HG03469 (cell line): ENCODE measurements at regions not wholly inside any gene's neighbourhood (a gene's known extent, or its start where the extent isn't known, plus 50 kb on each side); places are given as distances from the start of the nearest gene placed in this dataset.
"Not testable (repeated sequence)": the region's sequence is repeated elsewhere in the genome, so short reads cannot be mapped to it uniquely, and the experiment has no call there.

Experiments used
- ATAC-seq: cut with Tn5 transposase; IDR thresholded peaks from one replicate; pipeline ENCODE4 v1.9.1; 2021; ENCODE audit warnings: mild to moderate bottlenecking, moderate library complexity, moderate number of reproducible peaks; ENCODE audit not compliant: unreplicated experiment

DNA sequence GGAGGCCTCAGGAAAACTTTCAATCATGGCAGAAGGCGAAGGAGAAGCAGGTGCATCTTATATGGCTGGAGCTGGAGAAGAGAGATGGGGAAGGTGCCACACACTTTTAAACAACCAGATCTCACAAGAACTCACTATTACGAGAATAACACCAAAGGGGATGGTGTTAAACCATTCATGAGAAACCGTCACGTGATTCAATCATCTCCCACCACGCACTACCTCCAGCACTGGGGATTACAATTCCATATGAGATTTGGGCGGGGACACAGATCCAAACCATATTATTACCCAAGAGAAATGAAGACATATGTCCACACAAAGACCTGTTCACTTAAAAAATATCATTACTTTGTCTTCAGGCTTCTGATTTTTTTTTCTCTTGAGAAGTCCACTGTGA lies 518.5 kb downstream of the DCDC2C start:
- no peak for ATAC-seq

- not testable (repeated sequence) for ATAC-seq
These were observed 541.0 kb downstream of the DCDC2C start for GRCh38 chr2:4244422-4244821.

DNA sequence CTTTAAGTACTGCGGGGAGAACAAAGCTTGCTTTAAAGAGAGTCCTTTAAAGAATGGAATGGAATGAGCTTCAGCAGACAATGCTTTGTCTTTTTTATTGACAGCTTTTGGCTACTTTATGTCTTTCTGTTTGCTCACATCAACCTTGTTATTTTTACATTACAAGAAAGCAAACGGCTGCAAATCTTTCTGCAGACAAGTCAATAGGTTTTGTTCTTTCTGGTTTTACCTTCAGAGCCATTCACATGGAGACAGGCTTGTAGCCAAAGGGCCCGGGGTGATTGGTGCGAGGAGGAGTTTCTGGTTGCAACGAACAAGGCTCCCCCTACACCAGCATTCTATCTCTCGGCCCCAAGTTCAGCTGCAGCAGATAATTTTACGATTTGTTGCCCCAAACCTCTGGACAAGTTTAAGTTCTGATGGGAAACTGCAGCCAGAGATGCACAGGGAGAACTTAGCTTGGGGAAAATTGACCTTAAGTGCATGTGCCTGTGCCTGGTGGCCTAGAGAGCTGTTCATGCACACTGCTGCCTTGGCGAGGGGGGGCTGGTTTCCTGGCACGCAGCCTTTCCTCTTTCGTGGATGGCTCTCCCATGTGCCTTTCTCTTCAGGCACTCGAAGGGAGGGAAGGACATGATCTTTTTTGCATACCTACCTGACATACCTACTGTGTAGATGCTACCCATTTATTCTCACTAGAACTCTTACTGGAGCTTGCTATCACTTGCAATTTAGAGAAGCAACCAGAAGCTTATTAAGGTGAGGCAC lies 543.2 kb downstream of the DCDC2C start:
- no peak for ATAC-seq

DNA sequence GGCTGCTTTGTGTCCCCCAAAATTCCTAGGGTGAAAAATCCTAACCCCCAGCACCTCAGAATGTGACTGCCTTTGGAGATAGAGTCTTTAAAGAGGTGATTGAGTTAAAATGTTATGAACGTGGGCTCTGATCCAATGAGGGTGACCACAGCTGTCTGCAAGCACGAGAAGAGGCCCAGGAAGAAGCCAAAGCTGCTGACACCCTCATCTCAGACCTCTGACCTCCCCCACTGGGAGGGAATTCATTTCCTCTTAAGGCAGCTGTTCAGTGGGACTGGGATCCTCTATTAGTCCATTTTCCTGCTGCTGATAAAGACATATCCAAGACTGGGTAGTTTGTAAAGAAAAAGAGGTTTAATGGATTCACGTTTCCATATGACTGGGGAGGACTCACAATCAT lies 544.4 kb downstream of the DCDC2C start:
- ATAC-seq, result no peak

DNA sequence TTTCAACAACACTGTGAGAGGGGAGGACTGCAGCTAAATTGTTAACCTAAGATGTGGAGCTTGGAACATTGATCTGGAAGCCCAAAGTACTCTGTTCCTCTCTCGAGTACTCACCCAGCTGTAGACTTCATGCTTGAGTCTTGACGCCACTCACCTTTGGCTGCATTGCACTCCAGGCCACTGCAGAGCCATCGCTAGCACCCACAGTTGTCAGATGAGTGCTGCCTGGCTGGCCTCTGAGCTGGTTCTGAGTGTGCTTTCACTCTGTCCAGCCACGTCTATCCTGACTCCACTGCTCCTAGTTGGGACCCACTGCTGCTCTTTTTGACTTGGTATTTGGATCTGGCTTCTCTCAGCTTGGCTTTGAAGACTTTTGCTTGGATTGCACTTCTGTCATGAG lies 552.1 kb downstream of the DCDC2C start:
- ATAC-seq, result no peak

DNA sequence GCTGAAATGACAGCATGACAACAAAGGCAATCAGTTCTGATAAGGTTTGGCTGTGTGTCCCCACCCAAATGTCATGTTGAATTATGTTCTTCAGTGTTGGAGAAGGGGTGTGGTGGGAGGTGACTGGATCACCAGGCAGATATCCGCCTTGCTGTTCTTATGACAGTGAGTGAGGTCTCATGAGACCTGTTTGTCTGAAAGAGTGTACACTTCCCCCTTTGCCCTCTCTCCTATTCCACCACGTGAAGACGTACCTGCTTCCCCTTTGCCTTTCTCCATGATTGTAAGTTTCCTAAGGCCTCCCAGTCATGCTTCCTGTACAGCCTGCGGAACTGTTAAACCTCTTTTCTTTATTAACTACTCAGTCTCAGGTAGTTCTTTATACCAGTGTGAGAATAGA lies 553.0 kb downstream of the DCDC2C start:
- ATAC-seq, result no peak

- no peak for ATAC-seq
These were observed 555.2 kb downstream of the DCDC2C start for GRCh38 chr2:4258563-4258962.

GRCh38 chr2:4265936-4266335 lies 562.6 kb downstream of the DCDC2C start:
- no peak for ATAC-seq

GRCh38 chr2:4269885-4270284 lies 566.5 kb downstream of the DCDC2C start:
- no peak for ATAC-seq

- no peak for ATAC-seq
These were observed 569.0 kb downstream of the DCDC2C start for GRCh38 chr2:4272261-4272858.

DNA sequence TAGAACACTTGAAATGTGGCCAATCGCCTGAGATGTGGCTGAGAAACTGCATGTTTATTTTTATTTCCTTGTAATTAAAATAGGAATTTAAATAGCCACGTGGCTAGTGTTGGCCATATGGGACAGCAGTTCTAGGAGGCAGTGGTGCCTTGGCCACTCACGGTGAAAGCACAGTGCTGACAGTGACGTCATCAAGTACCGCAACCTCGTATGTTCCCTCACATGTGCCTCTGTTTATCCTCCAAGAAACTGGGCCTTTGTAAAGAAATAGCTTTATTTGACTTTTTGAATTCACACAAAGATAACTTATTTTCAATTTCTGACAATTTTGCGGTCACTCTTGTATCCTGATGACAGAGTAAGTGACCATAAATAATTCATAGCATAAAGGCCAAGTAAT lies 575.0 kb downstream of the DCDC2C start:
- ATAC-seq, result no peak

DNA sequence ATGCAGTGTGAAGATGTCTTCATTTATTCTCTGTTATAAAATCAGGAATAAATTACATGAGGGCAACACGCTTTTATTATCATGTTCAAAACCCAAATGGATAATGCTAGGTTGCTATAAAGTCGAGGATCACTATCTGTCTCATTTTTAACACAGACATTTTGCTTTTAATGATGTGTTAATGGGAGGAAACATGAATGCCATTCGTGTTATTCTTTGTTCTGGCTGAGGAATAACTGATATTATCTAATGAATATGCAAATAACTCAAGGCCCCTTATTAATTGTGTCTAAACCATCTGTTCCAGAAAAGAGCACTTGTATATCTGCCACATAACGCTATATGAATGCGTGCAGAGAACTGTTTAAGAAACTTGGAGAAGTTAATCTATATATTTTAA lies 576.1 kb downstream of the DCDC2C start:
- ATAC-seq, result no peak

- no peak for ATAC-seq
These were observed 588.1 kb downstream of the DCDC2C start for GRCh38 chr2:4291430-4291829.

DNA sequence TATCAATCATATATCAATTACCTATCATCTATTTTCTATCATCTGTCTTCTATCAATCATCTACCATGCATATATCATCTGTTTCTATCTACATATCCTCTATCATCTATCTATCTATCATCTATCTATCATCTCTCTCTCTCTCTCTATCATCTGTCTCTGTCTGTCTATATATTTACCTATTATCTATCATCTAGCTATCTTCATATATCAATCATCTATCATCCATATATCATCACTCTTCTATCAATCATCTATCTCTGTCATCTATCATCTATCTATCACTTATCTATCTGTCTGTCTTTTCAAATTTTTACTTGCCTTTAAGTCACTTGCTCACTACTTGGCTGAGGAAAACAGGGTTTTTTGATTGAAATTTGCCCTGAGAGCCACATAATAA lies 592.3 kb downstream of the DCDC2C start:
- ATAC-seq, result no peak

GRCh38 chr2:4300616-4301015 lies 597.2 kb downstream of the DCDC2C start:
- no peak for ATAC-seq

DNA sequence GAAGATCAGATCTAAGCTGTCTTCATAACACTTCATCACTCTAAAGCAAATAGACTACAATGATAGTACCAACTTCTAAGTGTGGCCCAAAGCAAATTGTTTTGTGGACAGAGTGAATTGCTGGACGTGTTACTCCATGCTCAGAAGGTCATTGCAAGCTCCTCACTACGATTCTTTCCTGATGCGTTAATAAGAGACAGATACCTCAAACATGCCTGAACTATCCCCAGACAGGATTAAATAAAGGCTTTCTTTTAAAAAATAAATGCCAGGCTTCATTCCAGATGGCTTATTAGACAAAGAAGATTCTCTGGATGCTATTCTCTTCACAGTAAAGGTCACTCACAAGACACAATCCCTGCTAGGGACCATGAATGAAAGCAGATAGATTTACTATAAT lies 621.2 kb downstream of the DCDC2C start:
- no peak for ATAC-seq

DNA sequence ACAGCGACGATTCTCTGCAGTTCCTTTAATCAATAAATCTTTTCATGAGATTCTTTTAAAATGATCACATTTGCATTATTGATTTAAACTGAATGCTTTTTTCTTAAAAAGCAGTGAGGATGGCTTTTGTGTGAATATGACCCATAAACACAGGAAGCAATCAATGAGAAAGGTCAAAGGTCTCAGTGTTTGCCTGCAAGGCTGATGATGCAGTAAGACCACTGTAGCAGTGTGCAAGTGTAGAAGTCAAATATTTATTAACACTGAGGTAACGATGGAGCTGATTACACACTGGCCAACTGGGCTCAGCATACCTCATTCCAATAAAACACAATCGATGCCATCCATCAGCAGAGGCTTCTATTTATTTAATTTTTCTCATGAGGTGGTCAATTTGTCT lies 633.5 kb downstream of the DCDC2C start:
- no peak for ATAC-seq

- ATAC-seq, result no peak
These were observed 635.0 kb downstream of the DCDC2C start for GRCh38 chr2:4338345-4338744.

DNA sequence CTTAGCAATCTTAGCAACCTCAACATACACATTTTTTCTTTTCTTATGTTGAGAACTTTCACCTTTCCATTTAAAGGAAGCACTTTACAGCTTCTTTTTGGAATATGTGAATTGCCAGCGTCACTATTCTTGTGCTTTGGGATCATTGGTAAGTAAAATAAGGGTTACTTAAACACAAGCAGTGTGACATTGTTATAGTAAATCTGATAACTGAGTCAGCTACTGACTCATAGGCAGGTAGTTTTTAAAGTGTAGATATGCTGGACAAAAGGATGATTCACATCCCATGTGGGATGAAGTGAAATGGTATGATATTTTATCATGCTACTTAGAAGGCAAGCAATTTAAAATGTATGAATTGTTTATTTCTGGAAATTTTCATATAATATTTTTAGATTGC lies 637.2 kb downstream of the DCDC2C start:
- no peak for ATAC-seq

- ATAC-seq, result no peak
These were observed 643.3 kb downstream of the DCDC2C start for GRCh38 chr2:4346628-4347027.

- no peak for ATAC-seq
These were observed 650.3 kb downstream of the DCDC2C start for GRCh38 chr2:4353668-4354067.

DNA sequence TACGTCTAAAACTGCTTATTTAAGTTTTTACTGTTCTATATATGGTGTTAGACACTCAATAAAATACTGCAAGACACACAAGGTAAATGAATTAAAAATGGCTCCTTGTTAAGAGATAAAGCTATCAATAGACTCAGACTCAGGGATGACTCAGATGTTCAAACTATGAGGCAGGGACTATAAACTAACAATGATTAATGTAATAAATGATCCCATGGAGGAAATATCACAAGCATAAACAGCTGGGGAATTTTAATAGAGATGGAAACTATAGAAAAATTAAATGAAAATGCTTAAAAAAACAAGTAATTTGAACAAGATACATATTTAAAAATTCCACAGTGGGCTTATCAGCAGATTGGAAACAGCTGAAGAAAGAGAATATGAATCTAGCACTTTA lies 650.8 kb downstream of the DCDC2C start:
- ATAC-seq, result no peak

GRCh38 chr2:4354678-4355077 lies 651.3 kb downstream of the DCDC2C start:
- ATAC-seq, result no peak
